SK-N-SH (cell line): ENCODE measurements at regions not wholly inside any gene's neighbourhood (a gene's known extent, or its start where the extent isn't known, plus 50 kb on each side); places are given as distances from the start of the nearest gene placed in this dataset.

Source experiments
- CTCF ChIA-PET: fragments of 300-600, 350-600 bp; formaldehyde crosslinking; extraction: SDS; loops from one replicate; lab custom pipeline; 2021; lab: Yijun Ruan, JAX
- POLR2A ChIA-PET: fragments of 350-600 bp; sonication (Branson Sonifier 250); formaldehyde crosslinking; extraction: SDS; loops from one replicate; lab custom pipeline; 2020; ENCODE audit warnings: antibody characterized with exemption, inconsistent platforms; lab: Yijun Ruan, JAX
- DNase-seq: peaks from one replicate; pipeline ENCODE4 v3.0.0; 2012
- H2AFZ ChIP-seq: fragments of 200-600 bp; sonication (generic); 2 replicates; pipeline ENCODE4 v1.8.1; 2016; ENCODE audit warnings: antibody characterized with exemption, mild to moderate bottlenecking, low read depth
- H3F3A ChIP-seq: fragments of 200-600 bp; sonication (generic); replicated peaks from 2 replicates; pipeline ENCODE3; 2016; ENCODE audit warnings: antibody characterized with exemption, mild to moderate bottlenecking; ENCODE audit not compliant: insufficient read depth
- H3K27ac ChIP-seq, 2 experiments: fragments of 200-500 bp in 1 of 2; fragments of 200-600 bp in 1 of 2; sonication (Bioruptor generic) in 1 of 2; sonication (generic), shearing (Covaris generic) in 1 of 2; 2 replicates each; pipeline versions ENCODE4 v1.5.1 to v1.6.1; 2014 to 2016; ENCODE audit warnings: low read depth in 2 of 2, inconsistent platforms in 1 of 2, low read length in 1 of 2, mild to moderate bottlenecking in 1 of 2, mixed read lengths in 1 of 2
- H3K27me3 ChIP-seq: fragments of 200-600 bp; sonication (generic), shearing (Covaris generic); 2 replicates; pipeline ENCODE4 v1.6.1; 2016; ENCODE audit warnings: mixed run types; ENCODE audit not compliant: insufficient read depth
- H3K36me3 ChIP-seq, 2 experiments: fragments of 200-500 bp in 1 of 2; fragments of 200-600 bp in 1 of 2; sonication (Bioruptor generic) in 1 of 2; sonication (generic) in 1 of 2; replicated peaks in 1 of 2; 2 replicates each; pipeline versions ENCODE3 to v1.5.1; 2014 to 2016; ENCODE audit warnings: low read length in 1 of 2, mild to moderate bottlenecking in 1 of 2; ENCODE audit not compliant: insufficient read depth in 2 of 2, control insufficient read depth in 1 of 2
- H3K4me1 ChIP-seq, 2 experiments: fragments of 200-500 bp in 1 of 2; fragments of 200-600 bp in 1 of 2; sonication (Bioruptor generic) in 1 of 2; sonication (generic), shearing (Covaris generic) in 1 of 2; 2 replicates each; pipeline versions ENCODE4 v1.5.1 to v1.6.1; 2014 to 2016; ENCODE audit warnings: low read depth in 1 of 2, low read length in 1 of 2, mixed run types in 1 of 2; ENCODE audit not compliant: insufficient read depth in 2 of 2, control insufficient read depth in 1 of 2
- H3K4me2 ChIP-seq: fragments of 200-600 bp; sonication (generic), shearing (Covaris generic); 2 replicates; pipeline ENCODE4 v1.6.1; 2017; ENCODE audit warnings: mixed run types
- H3K4me3 ChIP-seq, 2 experiments: fragments of 200-500 bp in 1 of 2; fragments of 200-600 bp in 1 of 2; sonication (Bioruptor generic) in 1 of 2; sonication (generic), shearing (Covaris generic) in 1 of 2; 2 replicates each; pipeline versions ENCODE4 v1.5.1 to v1.8.1; 2014 to 2016; ENCODE audit warnings: low read depth in 2 of 2, inconsistent platforms in 1 of 2, low read length in 1 of 2, mild to moderate bottlenecking in 1 of 2, mixed read lengths in 1 of 2, moderate library complexity in 1 of 2
- H3K79me2 ChIP-seq: fragments of 200-600 bp; sonication (generic); 2 replicates; pipeline ENCODE4 v1.8.1; 2017; ENCODE audit warnings: mild to moderate bottlenecking; ENCODE audit not compliant: insufficient read depth
- H3K9ac ChIP-seq: fragments of 200-600 bp; sonication (generic); 2 replicates; pipeline ENCODE4 v1.6.1; 2017; ENCODE audit warnings: mixed run types
- H3K9me2 ChIP-seq: fragments of 200-600 bp; sonication (generic); 2 replicates; pipeline ENCODE4 v1.6.1; 2017; ENCODE audit warnings: mixed run types
- H3K9me3 ChIP-seq: fragments of 200-600 bp; sonication (generic); 2 replicates; pipeline ENCODE4 v1.6.1; 2017; ENCODE audit warnings: mixed run types, mild to moderate bottlenecking, moderate library complexity
- H4K20me1 ChIP-seq: fragments of 200-600 bp; sonication (generic); 2 replicates; pipeline ENCODE4 v1.6.1; 2017; ENCODE audit warnings: mild to moderate bottlenecking, mixed run types; ENCODE audit not compliant: insufficient read depth
- CHD2 ChIP-seq: fragments of 150-350 bp; IDR thresholded peaks from 2 replicates; pipeline ENCODE4 v1.6.1; 2018; ENCODE audit warnings: low read length; ENCODE audit not compliant: partially characterized antibody
- EZH2phosphoT487 ChIP-seq: fragments of 200-600 bp; sonication (generic); IDR thresholded peaks from 2 replicates; pipeline ENCODE4 v1.6.1; 2017; ENCODE audit warnings: low read depth, mixed run types, mild to moderate bottlenecking, antibody characterized with exemption, moderate library complexity, borderline replicate concordance
- FOXJ3 ChIP-seq: sonication (generic); formaldehyde crosslinking; IDR thresholded peaks from 2 replicates; pipeline ENCODE4 v1.5.1; 2020; ENCODE audit warnings: mild to moderate bottlenecking, missing genetic modification reagents
- GABPA ChIP-seq: IDR thresholded peaks from 2 replicates; pipeline ENCODE4 v1.4.0; 2012; ENCODE audit warnings: low read depth, mild to moderate bottlenecking
- POLR2AphosphoS5 ChIP-seq: IDR thresholded peaks from 2 replicates; pipeline ENCODE4 v1.6.1; 2012; ENCODE audit warnings: low read depth, low read length
- RAD21 ChIP-seq: IDR thresholded peaks from 2 replicates; pipeline ENCODE4 v1.6.1; 2012; ENCODE audit warnings: mild to moderate bottlenecking, low read length
- RCOR1 ChIP-seq: fragments of 150-350 bp; IDR thresholded peaks from 2 replicates; pipeline ENCODE4 v1.6.1; 2017; ENCODE audit warnings: antibody characterized with exemption, low read length
- RFX5 ChIP-seq: IDR thresholded peaks from 2 replicates; pipeline ENCODE4 v1.6.1; 2012; ENCODE audit warnings: mild to moderate bottlenecking, improper control_type of control experiment, low read length
- TAF1 ChIP-seq: IDR thresholded peaks from 2 replicates; pipeline ENCODE4 v1.6.1; 2012; ENCODE audit warnings: low read depth, mild to moderate bottlenecking, low read length, moderate library complexity, borderline replicate concordance
- TCF12 ChIP-seq: IDR thresholded peaks from 2 replicates; pipeline ENCODE4 v1.4.0; 2012
- WGBS: methylation state at CpG from one replicate; pipeline ENCODE4 v1.1.6; 2017; ENCODE audit warnings: low lambda C conversion rate; 5-methylcytosine and 5-hydroxymethylcytosine counted together
- TF ChIP-seq, protein P1 (sequence below): IDR thresholded peaks from 2 replicates; pipeline ENCODE4 v1.4.0; 2012; ENCODE audit warnings: low read depth
- TF ChIP-seq, protein P2 (sequence below): IDR thresholded peaks from 2 replicates; pipeline ENCODE4 v1.6.1; 2012; ENCODE audit warnings: mild to moderate bottlenecking, low read depth, low read length, moderate library complexity
- TF ChIP-seq, protein P3 (sequence below): IDR thresholded peaks from 2 replicates; pipeline ENCODE4 v1.4.0; 2012; ENCODE audit warnings: low read depth, borderline replicate concordance
- TF ChIP-seq, protein P4 (sequence below): fragments of 200-600 bp; sonication (generic); IDR thresholded peaks from 2 replicates; pipeline ENCODE4 v1.6.1; 2017; ENCODE audit warnings: antibody characterized with exemption, mild to moderate bottlenecking, moderate library complexity

DNA sequence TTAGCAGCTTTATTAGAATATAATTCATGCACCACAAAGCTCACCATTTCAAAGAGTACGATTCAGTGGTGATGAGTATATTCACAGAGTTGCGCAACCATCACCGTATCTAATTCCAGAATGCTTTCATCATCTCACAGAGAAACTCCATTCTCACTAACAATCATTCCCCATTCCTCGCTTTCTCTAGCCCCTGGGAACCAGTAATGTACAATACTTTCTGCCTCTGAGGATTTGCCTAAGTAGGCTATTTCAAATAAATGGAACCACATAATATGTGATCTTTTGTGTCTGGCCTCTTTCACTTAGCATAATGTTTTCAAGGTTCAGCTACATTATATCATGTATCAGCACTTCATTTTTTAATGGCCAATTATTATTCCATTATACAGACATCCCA is 145.1 kb upstream of the ADAMTS16 start:
- Histone ChIP-seq H3K27me3 (no peaks in the 10 kb centered on the region), H3K79me2 (no peaks in the 10 kb centered on the region), H4K20me1 (no peaks in the 10 kb centered on the region), H3K4me3 (no peak overlapping the region), H3F3A (no peaks in the 10 kb centered on the region), H3K9me2 (no peaks in the 10 kb centered on the region), H3K4me1 (no peaks in the 10 kb centered on the region; a peak in 1 of 4 replicates), H3K4me2 (no peak overlapping the region), H2AFZ (no peak overlapping the region), H3K27ac (no peak overlapping the region), H3K36me3 (no peaks in the 10 kb centered on the region), H3K9me3 (no peaks in the 10 kb centered on the region), H3K9ac (no peak overlapping the region)
- TF ChIP-seq, protein P1, sequence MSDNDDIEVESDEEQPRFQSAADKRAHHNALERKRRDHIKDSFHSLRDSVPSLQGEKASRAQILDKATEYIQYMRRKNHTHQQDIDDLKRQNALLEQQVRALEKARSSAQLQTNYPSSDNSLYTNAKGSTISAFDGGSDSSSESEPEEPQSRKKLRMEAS, result no peak
- TF ChIP-seq FOXJ3, result no peak
- TF ChIP-seq, protein P2, sequence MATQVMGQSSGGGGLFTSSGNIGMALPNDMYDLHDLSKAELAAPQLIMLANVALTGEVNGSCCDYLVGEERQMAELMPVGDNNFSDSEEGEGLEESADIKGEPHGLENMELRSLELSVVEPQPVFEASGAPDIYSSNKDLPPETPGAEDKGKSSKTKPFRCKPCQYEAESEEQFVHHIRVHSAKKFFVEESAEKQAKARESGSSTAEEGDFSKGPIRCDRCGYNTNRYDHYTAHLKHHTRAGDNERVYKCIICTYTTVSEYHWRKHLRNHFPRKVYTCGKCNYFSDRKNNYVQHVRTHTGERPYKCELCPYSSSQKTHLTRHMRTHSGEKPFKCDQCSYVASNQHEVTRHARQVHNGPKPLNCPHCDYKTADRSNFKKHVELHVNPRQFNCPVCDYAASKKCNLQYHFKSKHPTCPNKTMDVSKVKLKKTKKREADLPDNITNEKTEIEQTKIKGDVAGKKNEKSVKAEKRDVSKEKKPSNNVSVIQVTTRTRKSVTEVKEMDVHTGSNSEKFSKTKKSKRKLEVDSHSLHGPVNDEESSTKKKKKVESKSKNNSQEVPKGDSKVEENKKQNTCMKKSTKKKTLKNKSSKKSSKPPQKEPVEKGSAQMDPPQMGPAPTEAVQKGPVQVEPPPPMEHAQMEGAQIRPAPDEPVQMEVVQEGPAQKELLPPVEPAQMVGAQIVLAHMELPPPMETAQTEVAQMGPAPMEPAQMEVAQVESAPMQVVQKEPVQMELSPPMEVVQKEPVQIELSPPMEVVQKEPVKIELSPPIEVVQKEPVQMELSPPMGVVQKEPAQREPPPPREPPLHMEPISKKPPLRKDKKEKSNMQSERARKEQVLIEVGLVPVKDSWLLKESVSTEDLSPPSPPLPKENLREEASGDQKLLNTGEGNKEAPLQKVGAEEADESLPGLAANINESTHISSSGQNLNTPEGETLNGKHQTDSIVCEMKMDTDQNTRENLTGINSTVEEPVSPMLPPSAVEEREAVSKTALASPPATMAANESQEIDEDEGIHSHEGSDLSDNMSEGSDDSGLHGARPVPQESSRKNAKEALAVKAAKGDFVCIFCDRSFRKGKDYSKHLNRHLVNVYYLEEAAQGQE, result no peak
- TF ChIP-seq EZH2phosphoT487, result no peak
- TF ChIP-seq POLR2AphosphoS5, result no peak
- no peak for TF ChIP-seq GABPA
- TF ChIP-seq CHD2, result no peak
- TF ChIP-seq, protein P3, sequence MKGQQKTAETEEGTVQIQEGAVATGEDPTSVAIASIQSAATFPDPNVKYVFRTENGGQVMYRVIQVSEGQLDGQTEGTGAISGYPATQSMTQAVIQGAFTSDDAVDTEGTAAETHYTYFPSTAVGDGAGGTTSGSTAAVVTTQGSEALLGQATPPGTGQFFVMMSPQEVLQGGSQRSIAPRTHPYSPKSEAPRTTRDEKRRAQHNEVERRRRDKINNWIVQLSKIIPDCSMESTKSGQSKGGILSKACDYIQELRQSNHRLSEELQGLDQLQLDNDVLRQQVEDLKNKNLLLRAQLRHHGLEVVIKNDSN, result no peak
- no peak for TF ChIP-seq RAD21
- TF ChIP-seq TCF12, result no peak
- DNase-seq, result no peak
- WGBS, result 54% methylated on average over 4 of the region's 4 CpGs
- CTCF ChIA-PET, result interaction anchor here (1.4 kb wide), 1 partner anchor 127 kb away, joined by 3 read pairs; no protein-coding TSS in a partner anchor
- POLR2A ChIA-PET, result no interaction called here

DNA sequence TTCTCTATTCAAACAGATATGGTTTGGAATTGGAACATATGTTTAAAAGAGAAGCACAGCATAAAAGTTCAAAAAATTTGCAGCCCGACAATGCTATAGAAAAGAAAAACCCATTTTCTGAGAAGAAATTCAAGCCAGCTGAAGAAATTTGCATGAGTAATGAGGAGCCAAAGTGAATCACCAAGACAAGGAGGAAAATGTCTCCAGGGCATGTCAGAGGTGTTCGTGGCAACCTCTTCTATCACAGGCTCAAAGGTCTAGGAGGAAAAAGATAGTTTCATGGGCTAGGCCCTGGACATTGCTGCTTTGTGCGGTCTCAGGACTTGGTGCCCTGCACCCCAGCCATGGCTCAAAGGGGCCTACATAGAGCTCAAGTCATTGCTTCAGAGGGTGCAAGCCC is 134.8 kb upstream of the ADAMTS16 start:
- H3K4me2 ChIP-seq, result no peak overlapping the region
- no peak overlapping the region for H3K4me3 ChIP-seq
- no peaks in the 10 kb centered on the region for H3K4me1 ChIP-seq
- no peak overlapping the region for H3K27ac ChIP-seq
- H3K9me2 ChIP-seq, result no peaks in the 10 kb centered on the region
- H3K27me3 ChIP-seq, result no peaks in the 10 kb centered on the region
- no peaks in the 10 kb centered on the region for H4K20me1 ChIP-seq
- no peak overlapping the region for H3K9ac ChIP-seq
- CTCF ChIA-PET, result no interaction called here
- H3K36me3 ChIP-seq, result no peaks in the 10 kb centered on the region
- no peak for DNase-seq
- POLR2A ChIA-PET, result no interaction called here
- no peaks in the 10 kb centered on the region for H3K9me3 ChIP-seq
- no peak overlapping the region for H2AFZ ChIP-seq
- no peaks in the 10 kb centered on the region for H3F3A ChIP-seq
- TF ChIP-seq, protein P4, sequence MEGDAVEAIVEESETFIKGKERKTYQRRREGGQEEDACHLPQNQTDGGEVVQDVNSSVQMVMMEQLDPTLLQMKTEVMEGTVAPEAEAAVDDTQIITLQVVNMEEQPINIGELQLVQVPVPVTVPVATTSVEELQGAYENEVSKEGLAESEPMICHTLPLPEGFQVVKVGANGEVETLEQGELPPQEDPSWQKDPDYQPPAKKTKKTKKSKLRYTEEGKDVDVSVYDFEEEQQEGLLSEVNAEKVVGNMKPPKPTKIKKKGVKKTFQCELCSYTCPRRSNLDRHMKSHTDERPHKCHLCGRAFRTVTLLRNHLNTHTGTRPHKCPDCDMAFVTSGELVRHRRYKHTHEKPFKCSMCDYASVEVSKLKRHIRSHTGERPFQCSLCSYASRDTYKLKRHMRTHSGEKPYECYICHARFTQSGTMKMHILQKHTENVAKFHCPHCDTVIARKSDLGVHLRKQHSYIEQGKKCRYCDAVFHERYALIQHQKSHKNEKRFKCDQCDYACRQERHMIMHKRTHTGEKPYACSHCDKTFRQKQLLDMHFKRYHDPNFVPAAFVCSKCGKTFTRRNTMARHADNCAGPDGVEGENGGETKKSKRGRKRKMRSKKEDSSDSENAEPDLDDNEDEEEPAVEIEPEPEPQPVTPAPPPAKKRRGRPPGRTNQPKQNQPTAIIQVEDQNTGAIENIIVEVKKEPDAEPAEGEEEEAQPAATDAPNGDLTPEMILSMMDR, result no peak
- TF ChIP-seq RFX5 (no peak), RCOR1 (no peak), TAF1 (no peak)
- TF ChIP-seq, protein P1, result no peak
- no peaks in the 10 kb centered on the region for H3K79me2 ChIP-seq
- WGBS, result 24% methylated on average over 3 of the region's 3 CpGs
